DMS79 (cell line): ENCODE measurements at regions not wholly inside any gene's neighbourhood (a gene's known extent, or its start where the extent isn't known, plus 50 kb on each side); places are given as distances from the start of the nearest gene placed in this dataset.
"Not testable (repeated sequence)": the region's sequence is repeated elsewhere in the genome, so short reads cannot be mapped to it uniquely, and the experiment has no call there.

Experiments
- DNase-seq: peaks from one replicate; lab custom pipeline; 2025; lab: John Stamatoyannopoulos, UW

GRCh38 chr9:124125651-124125977 lies 114.0 kb downstream of the LHX2 start:
- peak; percentile 11 for DNase-seq

- DNase-seq = peak; percentile 12
These were observed 115.4 kb downstream of the LHX2 start for GRCh38 chr9:124126648-124127646.

GRCh38 chr9:124128568-124129166 lies 117.1 kb downstream of the LHX2 start:
- DNase-seq = no peak

GRCh38 chr9:124130277-124131075 lies 118.9 kb downstream of the LHX2 start:
- DNase-seq = no peak

GRCh38 chr9:124131518-124131917 lies 120.0 kb downstream of the LHX2 start:
- not testable (repeated sequence) for DNase-seq

- no peak for DNase-seq
These were observed 121.1 kb downstream of the LHX2 start for GRCh38 chr9:124132671-124133147.

GRCh38 chr9:124133727-124134126 lies 122.2 kb downstream of the LHX2 start:
- DNase-seq = no peak

GRCh38 chr9:124134526-124134925 lies 123.0 kb downstream of the LHX2 start:
- no peak for DNase-seq

- DNase-seq = no peak
These were observed 121.9 kb upstream of the NEK6 start for GRCh38 chr9:124135813-124136365.

GRCh38 chr9:124137009-124137943 lies 120.5 kb upstream of the NEK6 start:
- DNase-seq = no peak

- no peak for DNase-seq
These were observed 119.8 kb upstream of the NEK6 start for GRCh38 chr9:124137944-124138335.

GRCh38 chr9:124139001-124139400 lies 118.7 kb upstream of the NEK6 start:
- DNase-seq = no peak

- DNase-seq = no peak
These were observed 116.7 kb upstream of the NEK6 start for GRCh38 chr9:124140941-124141568.

- not testable (repeated sequence) for DNase-seq
These were observed 113.1 kb upstream of the NEK6 start for GRCh38 chr9:124144561-124145123.

- no peak for DNase-seq
These were observed 111.7 kb upstream of the NEK6 start for GRCh38 chr9:124146031-124146561.

- DNase-seq = no peak
These were observed 107.8 kb upstream of the NEK6 start for GRCh38 chr9:124149992-124150391.

GRCh38 chr9:124163760-124164255 lies 93.9 kb upstream of the NEK6 start:
- no peak for DNase-seq

- no peak for DNase-seq
These were observed 92.9 kb upstream of the NEK6 start for GRCh38 chr9:124164811-124165210.

GRCh38 chr9:124174433-124174832 lies 83.3 kb upstream of the NEK6 start:
- DNase-seq = no peak

- not testable (repeated sequence) for DNase-seq
These were observed 80.2 kb upstream of the NEK6 start for GRCh38 chr9:124177522-124177921.
